Epithelial cell of esophagus (primary cell): ENCODE measurements at regions not wholly inside any gene's neighbourhood (a gene's known extent, or its start where the extent isn't known, plus 50 kb on each side); places are given as distances from the start of the nearest gene placed in this dataset.
A peak's percentile ranks its signal among the peaks of the same experiment; 100 is the strongest.

Source experiments
- DNase-seq: peaks from one replicate; pipeline ENCODE4 v3.0.0; 2010; ENCODE audit warnings: low read depth
- H3K4me3 ChIP-seq: 2 replicates; pipeline ENCODE4 v1.5.1; 2011; ENCODE audit warnings: mild to moderate bottlenecking, low read length, control low read depth
- CTCF ChIP-seq: IDR thresholded peaks from 2 replicates; pipeline ENCODE4 v1.5.1; 2011; ENCODE audit warnings: low read depth, mild to moderate bottlenecking, low read length, control low read depth, inconsistent platforms; ENCODE audit not compliant: insufficient read depth; ENCODE audit errors: missing control alignments

GRCh38 chr9:110033869-110034268 is 174.1 kb downstream of the C9orf152 start:
- H3K4me3 ChIP-seq = no peak overlapping the region
- no peak for TF ChIP-seq CTCF
- DNase-seq = no peak

GRCh38 chr9:110036286-110036685 is 171.7 kb downstream of the C9orf152 start:
- no peak for DNase-seq
- H3K4me3 ChIP-seq = no peak overlapping the region
- no peak for TF ChIP-seq CTCF

- TF ChIP-seq CTCF = no peak
- no peak for DNase-seq
- H3K4me3 ChIP-seq = no peak overlapping the region
Measured at GRCh38 chr9:110040788-110041187, 167.2 kb downstream of the C9orf152 start.

GRCh38 chr9:110041452-110041851 is 166.5 kb downstream of the C9orf152 start:
- TF ChIP-seq CTCF = no peak
- DNase-seq = no peak
- no peak overlapping the region for H3K4me3 ChIP-seq

GRCh38 chr9:110047232-110047954 is 160.6 kb downstream of the C9orf152 start:
- no peak for DNase-seq
- TF ChIP-seq CTCF = no peak
- H3K4me3 ChIP-seq = no peak overlapping the region

- DNase-seq = no peak
- TF ChIP-seq CTCF = no peak
- peak overlapping the region; percentile 70 for H3K4me3 ChIP-seq
Measured at GRCh38 chr9:110047955-110048402, 160.0 kb downstream of the C9orf152 start.

GRCh38 chr9:110048403-110048975 is 159.5 kb downstream of the C9orf152 start:
- H3K4me3 ChIP-seq = peak overlapping the region; percentile 70
- peak; percentile 75 for DNase-seq
- TF ChIP-seq CTCF = no peak
